ENCODE measurements at regions not wholly inside any gene's neighbourhood (a gene's known extent, or its start where the extent isn't known, plus 50 kb on each side); places are given as distances from the start of the nearest gene placed in this dataset.

- TF ChIP-seq CTCF (IDR thresholded peaks at IDR 0.05) (no peak), POLR2A (IDR thresholded peaks at IDR 0.05) (no peak)
- Histone ChIP-seq H3K27ac (no peak overlapping the region), H3K9me3 (no peaks in the 10 kb centered on the region), H3K27me3 (no peaks in the 10 kb centered on the region), H3K4me1 (no peaks in the 10 kb centered on the region), H3K4me3 (no peak overlapping the region), H3K36me3 (no peaks in the 10 kb centered on the region)
- intact Hi-C loops (cut with DNase I), result no loop called here
- DNase-seq, result no peak
- no peak for ATAC-seq
- 75% methylated on average over 1 of the region's 1 CpG for WGBS (ENCODE audit: insufficient coverage, low coverage, low lambda C conversion rate, missing lambda C conversion rate)
These were observed 545.6 kb upstream of the MEF2C start for GRCh38 chr5:89428624-89429023.

DNA sequence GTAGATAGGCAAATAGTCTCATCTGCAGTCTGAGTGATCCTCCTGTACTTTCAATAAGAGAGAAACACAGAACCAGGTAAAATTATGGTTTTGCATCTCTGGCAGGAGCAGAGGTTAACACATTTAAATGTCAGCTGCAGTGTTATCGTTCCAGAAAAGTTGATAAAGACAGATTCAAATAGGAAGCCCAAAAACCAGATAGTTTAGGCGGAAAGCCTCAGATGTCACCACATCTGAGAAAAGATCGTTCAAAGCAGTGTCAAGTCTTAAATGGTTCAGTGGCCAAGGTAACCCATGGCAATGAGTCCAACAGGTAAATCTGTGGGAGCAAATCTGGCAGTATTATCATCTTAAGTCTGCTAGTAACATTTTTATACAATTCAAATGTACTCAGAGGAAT is 542.1 kb upstream of the MEF2C start:
- WGBS (ENCODE audit: insufficient coverage, low coverage, low lambda C conversion rate, missing lambda C conversion rate), result 53% methylated on average over 3 of the region's 3 CpGs
- Histone ChIP-seq H3K4me3 (no peak overlapping the region), H3K27me3 (no peaks in the 10 kb centered on the region), H3K4me1 (no peaks in the 10 kb centered on the region), H3K27ac (no peak overlapping the region), H3K36me3 (no peaks in the 10 kb centered on the region), H3K9me3 (no peaks in the 10 kb centered on the region)
- intact Hi-C loops (cut with DNase I), result no loop called here
- no peak for ATAC-seq
- DNase-seq, result no peak
- TF ChIP-seq POLR2A (IDR thresholded peaks at IDR 0.05), result no peak
- TF ChIP-seq CTCF (IDR thresholded peaks at IDR 0.05), result no peak

GRCh38 chr5:89421035-89421434 is 538.1 kb upstream of the MEF2C start:
- intact Hi-C loops (cut with DNase I), result no loop called here
- Histone ChIP-seq H3K36me3 (no peaks in the 10 kb centered on the region), H3K4me1 (no peaks in the 10 kb centered on the region), H3K4me3 (no peak overlapping the region), H3K27ac (no peak overlapping the region), H3K9me3 (no peaks in the 10 kb centered on the region), H3K27me3 (no peaks in the 10 kb centered on the region)
- no peak for DNase-seq
- WGBS (ENCODE audit: insufficient coverage, low coverage, low lambda C conversion rate, missing lambda C conversion rate), result 44% methylated on average over 1 of the region's 1 CpG
- ATAC-seq, result peak in 2 of 4 donors; percentile 38 to 55
- TF ChIP-seq CTCF (IDR thresholded peaks at IDR 0.05) (no peak), POLR2A (IDR thresholded peaks at IDR 0.05) (no peak)

GRCh38 chr5:89418407-89419085 is 535.6 kb upstream of the MEF2C start:
- no peak overlapping the region for H3K4me3 ChIP-seq
- no peaks in the 10 kb centered on the region for H3K4me1 ChIP-seq
- ATAC-seq, result peak in 2 of 4 donors; percentile 17 to 32
- H3K27ac ChIP-seq, result no peak overlapping the region
- no peak for TF ChIP-seq POLR2A (IDR thresholded peaks at IDR 0.05)
- no peak for TF ChIP-seq CTCF (IDR thresholded peaks at IDR 0.05)
- 10% methylated on average over 1 of the region's 3 CpGs for WGBS (ENCODE audit: insufficient coverage, low coverage, low lambda C conversion rate, missing lambda C conversion rate)
- H3K36me3 ChIP-seq, result no peaks in the 10 kb centered on the region
- H3K9me3 ChIP-seq, result no peaks in the 10 kb centered on the region
- no peaks in the 10 kb centered on the region for H3K27me3 ChIP-seq
- intact Hi-C loops (cut with DNase I), result no loop called here
- no peak for DNase-seq
